ENCODE measurements at regions not wholly inside any gene's neighbourhood (a gene's known extent, or its start where the extent isn't known, plus 50 kb on each side); places are given as distances from the start of the nearest gene placed in this dataset.

GRCh38 chr12:116687888-116688287 lies 50.0 kb downstream of the SPRING1 start:
- Histone ChIP-seq H3K4me1 (ENCODE audit: control insufficient read depth in 2 of 3, insufficient read depth in 2 of 3, low read depth in 1 of 3, low read length in 3 of 3) (no peaks in the 10 kb centered on the region), H3K9ac (ENCODE audit: low read length in 3 of 3) (no peak overlapping the region), H3K4me3 (ENCODE audit: low read length in 3 of 3) (no peak overlapping the region), H3K27ac (ENCODE audit: low read depth in 2 of 2, low read length in 2 of 2) (no peak overlapping the region), H3K27me3 (ENCODE audit: control insufficient read depth, insufficient read depth, low read length) (no peaks in the 10 kb centered on the region), H3K36me3 (ENCODE audit: control insufficient read depth in 2 of 3, insufficient read depth in 3 of 3, low read length in 3 of 3) (no peaks in the 10 kb centered on the region), H3K9me3 (ENCODE audit: control insufficient read depth in 2 of 3, insufficient read depth in 1 of 3, low read length in 3 of 3) (no peaks in the 10 kb centered on the region)
- intact Hi-C loops (cut with DNase I) = no loop called here
- peak in 4 of 5 donors; percentile 51 to 79 (median 60) for DNase-seq
- FAIRE-seq = no peak
- peak; percentile 32 for TF ChIP-seq CTCF (IDR thresholded peaks at IDR 0.05; ENCODE audit: borderline replicate concordance, extremely low read depth, insufficient read depth)

GRCh38 chr12:116684891-116685290 lies 53.0 kb downstream of the SPRING1 start:
- no peaks in the 10 kb centered on the region for H3K36me3 ChIP-seq (ENCODE audit: control insufficient read depth in 2 of 3, insufficient read depth in 3 of 3, low read length in 3 of 3)
- intact Hi-C loops (cut with DNase I) = no loop called here

GRCh38 chr12:116677202-116677661 lies 60.6 kb downstream of the SPRING1 start:
- no peak for FAIRE-seq
- H3K9me3 ChIP-seq (ENCODE audit: control insufficient read depth in 2 of 3, insufficient read depth in 1 of 3, low read length in 3 of 3) = no peaks in the 10 kb centered on the region
- intact Hi-C loops (cut with DNase I) = no loop called here
- no peak for TF ChIP-seq CTCF (IDR thresholded peaks at IDR 0.05; ENCODE audit: borderline replicate concordance, extremely low read depth, insufficient read depth)
- no peaks in the 10 kb centered on the region for H3K36me3 ChIP-seq (ENCODE audit: control insufficient read depth in 2 of 3, insufficient read depth in 3 of 3, low read length in 3 of 3)
- no peak overlapping the region for H3K4me3 ChIP-seq (ENCODE audit: low read length in 3 of 3)
- no peak overlapping the region for H3K27ac ChIP-seq (ENCODE audit: low read depth in 2 of 2, low read length in 2 of 2)
- peaks cover 0 to 4% (median 0%) of the 10 kb centered on the region in 3 donors for H3K4me1 ChIP-seq (ENCODE audit: control insufficient read depth in 2 of 3, insufficient read depth in 2 of 3, low read depth in 1 of 3, low read length in 3 of 3)
- no peaks in the 10 kb centered on the region for H3K27me3 ChIP-seq (ENCODE audit: control insufficient read depth, insufficient read depth, low read length)
- DNase-seq = no peak
- H3K9ac ChIP-seq (ENCODE audit: low read length in 3 of 3) = no peak overlapping the region

More at GRCh38 chr12:116684891-116685290, 53.0 kb downstream of the SPRING1 start:
- DNase-seq (no peak), FAIRE-seq (no peak)
- Histone ChIP-seq H3K4me1 (ENCODE audit: control insufficient read depth in 2 of 3, insufficient read depth in 2 of 3, low read depth in 1 of 3, low read length in 3 of 3) (no peaks in the 10 kb centered on the region), H3K9me3 (ENCODE audit: control insufficient read depth in 2 of 3, insufficient read depth in 1 of 3, low read length in 3 of 3) (no peaks in the 10 kb centered on the region), H3K27me3 (ENCODE audit: control insufficient read depth, insufficient read depth, low read length) (no peaks in the 10 kb centered on the region), H3K4me3 (ENCODE audit: low read length in 3 of 3) (no peak overlapping the region), H3K27ac (ENCODE audit: low read depth in 2 of 2, low read length in 2 of 2) (no peak overlapping the region), H3K9ac (ENCODE audit: low read length in 3 of 3) (no peak overlapping the region)
- no peak for TF ChIP-seq CTCF (IDR thresholded peaks at IDR 0.05; ENCODE audit: borderline replicate concordance, extremely low read depth, insufficient read depth)

Measured in kidney (tissue), 13 donors.